DOHH2 (cell line): ENCODE measurements at regions not wholly inside any gene's neighbourhood (a gene's known extent, or its start where the extent isn't known, plus 50 kb on each side); places are given as distances from the start of the nearest gene placed in this dataset.

ENCODE experiments used
- H3F3A ChIP-seq: fragments of 200-600 bp; sonication (generic), shearing (Covaris generic); 2 replicates; pipeline ENCODE4 v1.6.0; 2016; ENCODE audit warnings: antibody characterized with exemption, mild to moderate bottlenecking; ENCODE audit not compliant: control insufficient read depth, insufficient read depth
- H3K27ac ChIP-seq: fragments of 200-600 bp; sonication (generic); 2 replicates; pipeline ENCODE4 v1.5.1; 2014; ENCODE audit warnings: low read depth, mild to moderate bottlenecking, low read length, moderate library complexity
- H3K27me3 ChIP-seq: fragments of 200-600 bp; sonication (generic); 2 replicates; pipeline ENCODE4 v1.6.1; 2014; ENCODE audit warnings: mild to moderate bottlenecking, low read length, mixed read lengths; ENCODE audit not compliant: control insufficient read depth
- H3K36me3 ChIP-seq: fragments of 200-600 bp; sonication (generic); 2 replicates; pipeline ENCODE4 v1.6.1; 2014; ENCODE audit warnings: mild to moderate bottlenecking, low read length, moderate library complexity, mixed read lengths; ENCODE audit not compliant: control insufficient read depth
- H3K4me1 ChIP-seq: fragments of 200-600 bp; sonication (generic); 2 replicates; pipeline ENCODE4 v1.6.1; 2014; ENCODE audit warnings: mild to moderate bottlenecking, low read length, mixed read lengths; ENCODE audit not compliant: control insufficient read depth
- H3K4me2 ChIP-seq: fragments of 200-600 bp; sonication (generic); 2 replicates; pipeline ENCODE4 v1.6.0; 2014; ENCODE audit warnings: mild to moderate bottlenecking, low read length, moderate library complexity
- H3K4me3 ChIP-seq: fragments of 200-600 bp; sonication (generic); 2 replicates; pipeline ENCODE4 v1.5.1; 2014; ENCODE audit warnings: mild to moderate bottlenecking, low read length, mixed read lengths
- H3K79me2 ChIP-seq: fragments of 200-600 bp; sonication (generic); 2 replicates; pipeline ENCODE4 v1.6.1; 2014; ENCODE audit warnings: mild to moderate bottlenecking, low read length, mixed read lengths; ENCODE audit not compliant: control insufficient read depth
- H3K9me2 ChIP-seq: fragments of 200-600 bp; sonication (generic); replicated peaks from 2 replicates; pipeline ENCODE4 v1.6.1; 2014; ENCODE audit warnings: mild to moderate bottlenecking, low read length, mixed read lengths; ENCODE audit not compliant: control insufficient read depth
- H3K9me3 ChIP-seq: fragments of 200-600 bp; sonication (generic); 2 replicates; pipeline ENCODE4 v1.6.1; 2014; ENCODE audit warnings: antibody characterized with exemption, low read length, mixed read lengths; ENCODE audit not compliant: control insufficient read depth, insufficient read depth
- H4K20me1 ChIP-seq: fragments of 200-600 bp; sonication (generic); 2 replicates; pipeline ENCODE4 v1.6.0; 2014; ENCODE audit warnings: low read depth, mild to moderate bottlenecking, antibody characterized with exemption, low read length, moderate library complexity; ENCODE audit not compliant: control insufficient read depth, insufficient read depth
- CTCF ChIP-seq: fragments of 200-600 bp; sonication (generic); IDR thresholded peaks from one replicate; pipeline ENCODE4 v1.5.1; 2014; ENCODE audit warnings: antibody characterized with exemption, mild to moderate bottlenecking, low read depth, low read length; ENCODE audit not compliant: poor library complexity, severe bottlenecking
- EZH2phosphoT487 ChIP-seq: fragments of 200-600 bp; sonication (generic); IDR thresholded peaks from 2 replicates; pipeline ENCODE4 v1.6.1; 2017; ENCODE audit warnings: borderline replicate concordance, mild to moderate bottlenecking, antibody characterized with exemption, low read length, moderate library complexity, mixed read lengths

DNA sequence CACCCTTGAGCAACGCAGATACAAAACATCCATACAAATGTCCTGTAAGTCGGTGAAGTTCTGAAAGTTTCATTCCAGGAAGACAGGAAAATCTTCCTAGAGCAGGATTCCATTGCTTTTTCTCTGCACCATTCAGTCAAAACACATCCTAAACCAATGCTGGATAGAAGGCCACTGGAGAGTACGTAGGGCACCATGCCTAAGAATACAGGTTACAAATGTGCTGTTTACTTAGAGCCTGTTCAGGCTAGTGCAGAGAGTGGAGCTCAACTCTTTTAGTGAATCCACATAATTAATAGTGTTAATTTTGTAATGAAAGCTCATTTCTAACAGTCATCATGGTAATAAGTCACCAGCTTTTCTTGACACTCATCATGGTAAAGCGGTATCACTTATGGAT, 187.6 kb downstream of the NHLRC3 start:
- H3K4me2 ChIP-seq, result no peak overlapping the region
- no peaks in the 10 kb centered on the region for H3F3A ChIP-seq
- no peaks in the 10 kb centered on the region for H3K9me2 ChIP-seq
- H3K4me3 ChIP-seq, result no peak overlapping the region
- TF ChIP-seq EZH2phosphoT487, result no peak
- TF ChIP-seq CTCF, result no peak
- H4K20me1 ChIP-seq, result no peaks in the 10 kb centered on the region
- H3K36me3 ChIP-seq, result no peaks in the 10 kb centered on the region
- 0 out of 2 replicates have a peak, but pooled peaks cover 3% of the 10 kb centered on the region for H3K27me3 ChIP-seq
- no peaks in the 10 kb centered on the region for H3K79me2 ChIP-seq
- H3K4me1 ChIP-seq, result no peaks in the 10 kb centered on the region
- H3K27ac ChIP-seq, result no peak overlapping the region
- no peaks in the 10 kb centered on the region for H3K9me3 ChIP-seq

DNA sequence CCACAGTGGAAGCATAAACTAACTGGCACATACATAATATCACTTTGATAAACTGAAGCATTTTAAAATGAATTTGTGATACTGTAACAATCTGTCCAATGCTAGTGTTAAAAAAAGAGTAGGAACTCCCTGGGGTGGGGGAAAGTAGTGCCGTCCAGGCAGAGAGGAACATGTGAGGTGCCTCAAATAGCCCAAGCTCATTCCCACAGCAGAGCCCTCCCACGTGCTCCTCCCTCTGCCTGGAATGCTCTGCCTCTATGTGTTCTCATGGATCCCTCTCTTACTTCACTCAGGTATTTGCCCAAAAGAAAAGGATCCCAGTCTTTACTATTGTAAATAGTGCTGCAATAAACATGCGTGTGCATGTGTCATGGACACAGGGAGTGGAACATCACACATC, 188.1 kb downstream of the NHLRC3 start:
- no peak overlapping the region for H3K4me2 ChIP-seq
- H3K27ac ChIP-seq, result no peak overlapping the region
- peaks cover 3% of the 10 kb centered on the region; the same call in 1 of the 2 replicates for H3K27me3 ChIP-seq
- no peaks in the 10 kb centered on the region for H3K9me3 ChIP-seq
- no peak for TF ChIP-seq EZH2phosphoT487
- no peak for TF ChIP-seq CTCF
- H3F3A ChIP-seq, result no peaks in the 10 kb centered on the region
- no peaks in the 10 kb centered on the region for H3K36me3 ChIP-seq
- no peak overlapping the region for H3K4me3 ChIP-seq
- H3K9me2 ChIP-seq, result no peaks in the 10 kb centered on the region
- no peaks in the 10 kb centered on the region for H4K20me1 ChIP-seq
- H3K79me2 ChIP-seq, result no peaks in the 10 kb centered on the region
- H3K4me1 ChIP-seq, result no peaks in the 10 kb centered on the region

GRCh38 chr13:39232401-39232980, 194.2 kb downstream of the NHLRC3 start:
- peaks cover 12% of the 10 kb centered on the region for H3K27me3 ChIP-seq
- no peaks in the 10 kb centered on the region for H3F3A ChIP-seq
- H3K9me3 ChIP-seq, result no peaks in the 10 kb centered on the region
- H3K4me1 ChIP-seq, result no peaks in the 10 kb centered on the region
- H3K4me2 ChIP-seq, result no peak overlapping the region
- H3K79me2 ChIP-seq, result no peaks in the 10 kb centered on the region
- H3K4me3 ChIP-seq, result no peak overlapping the region
- no peaks in the 10 kb centered on the region for H3K9me2 ChIP-seq
- no peak overlapping the region for H3K27ac ChIP-seq
- no peaks in the 10 kb centered on the region for H4K20me1 ChIP-seq
- H3K36me3 ChIP-seq, result no peaks in the 10 kb centered on the region
- no peak for TF ChIP-seq CTCF
- no peak for TF ChIP-seq EZH2phosphoT487

DNA sequence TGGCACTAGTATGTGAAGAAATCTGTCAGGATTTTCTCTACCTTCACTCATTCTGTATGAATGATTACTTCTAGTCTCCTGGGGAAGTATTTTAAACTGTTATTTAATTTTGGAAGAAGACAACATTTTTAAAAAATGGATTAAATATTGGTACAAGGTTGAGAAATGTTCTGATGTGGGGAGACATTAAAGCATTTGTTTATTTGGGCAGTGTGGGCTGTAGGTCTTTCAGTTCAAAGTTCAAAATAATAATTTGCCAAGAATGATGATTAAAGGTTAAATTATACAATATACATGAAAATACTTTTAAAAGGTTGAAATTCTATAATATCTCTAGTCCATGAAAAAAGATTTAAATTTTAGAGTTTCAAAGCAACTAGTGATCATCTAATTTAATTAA, 194.7 kb downstream of the NHLRC3 start:
- no peak for TF ChIP-seq CTCF
- no peak for TF ChIP-seq EZH2phosphoT487
- peaks cover 12% of the 10 kb centered on the region for H3K27me3 ChIP-seq
- H4K20me1 ChIP-seq, result no peaks in the 10 kb centered on the region
- no peaks in the 10 kb centered on the region for H3K79me2 ChIP-seq
- no peaks in the 10 kb centered on the region for H3F3A ChIP-seq
- H3K4me1 ChIP-seq, result no peaks in the 10 kb centered on the region
- H3K4me2 ChIP-seq, result no peak overlapping the region
- H3K9me3 ChIP-seq, result no peaks in the 10 kb centered on the region
- no peaks in the 10 kb centered on the region for H3K36me3 ChIP-seq
- H3K27ac ChIP-seq, result no peak overlapping the region
- H3K9me2 ChIP-seq, result no peaks in the 10 kb centered on the region
- H3K4me3 ChIP-seq, result no peak overlapping the region
